Caco-2 (cell line): ENCODE measurements at regions not wholly inside any gene's neighbourhood (a gene's known extent, or its start where the extent isn't known, plus 50 kb on each side); places are given as distances from the start of the nearest gene placed in this dataset.

Experiments used
- BruUV-seq: library from RNA; stranded (reverse); fragments of 400-500 nt; replicated peaks from 2 replicates; lab custom pipeline; 2021; lab: Mats Ljungman, UMichigan
- CTCF ChIA-PET: fragments of 300-600 bp; sonication (Branson Sonifier 250); formaldehyde crosslinking; loops from one replicate; lab custom pipeline; 2022; ENCODE audit warnings: antibody characterized with exemption; lab: Charles Lee
- POLR2A ChIA-PET: fragments of 300-600 bp; sonication (Branson Sonifier 250); formaldehyde crosslinking; loops from one replicate; lab custom pipeline; 2022; ENCODE audit warnings: antibody characterized with exemption; lab: Charles Lee
- DNase-seq, 2 experiments: peaks; one replicate each; pipeline versions ENCODE4 v3.0.0 to v3.0.0-alpha.2; 2020 to 2022
- H3K27me3 ChIP-seq: replicated peaks from 2 replicates; pipeline ENCODE4 v1.6.0; 2011; ENCODE audit warnings: low read length; ENCODE audit not compliant: control insufficient read depth, insufficient read depth
- H3K36me3 ChIP-seq: 2 replicates; pipeline ENCODE4 v1.5.1; 2011; ENCODE audit warnings: low read length; ENCODE audit not compliant: control insufficient read depth, insufficient read depth
- H3K4me1 ChIP-seq: fragments of 250-450 bp; sonication (Bioruptor Pico); 2 replicates; pipeline ENCODE4 v1.5.1; 2020; ENCODE audit warnings: mild to moderate bottlenecking
- H3K4me3 ChIP-seq: 2 replicates; pipeline ENCODE4 v1.5.1; 2011; ENCODE audit warnings: low read depth, mild to moderate bottlenecking, control low read depth, low read length
- H3K9me3 ChIP-seq: fragments of 250-450 bp; sonication (Bioruptor Pico); 2 replicates; pipeline ENCODE4 v1.5.1; 2020; ENCODE audit warnings: mild to moderate bottlenecking, moderate library complexity
- H3K27ac Mint-ChIP-seq: one replicate; pipeline ENCODE4 v1.8.0; 2022; ENCODE audit warnings: mixed read lengths; ENCODE audit not compliant: unreplicated experiment
- H3K27me3 Mint-ChIP-seq: one replicate; pipeline ENCODE4 v1.8.0; 2022; ENCODE audit warnings: mixed read lengths; ENCODE audit not compliant: insufficient read depth, unreplicated experiment
- H3K36me3 Mint-ChIP-seq: one replicate; pipeline ENCODE4 v1.8.0; 2022; ENCODE audit warnings: mild to moderate bottlenecking, mixed read lengths; ENCODE audit not compliant: insufficient read depth, unreplicated experiment
- H3K4me1 Mint-ChIP-seq: one replicate; pipeline ENCODE4 v1.8.0; 2022; ENCODE audit warnings: low read depth, mixed read lengths; ENCODE audit not compliant: unreplicated experiment
- H3K4me3 Mint-ChIP-seq: one replicate; pipeline ENCODE4 v1.8.0; 2022; ENCODE audit warnings: mild to moderate bottlenecking, moderate library complexity, mixed read lengths; ENCODE audit not compliant: unreplicated experiment
- H3K9me3 Mint-ChIP-seq: one replicate; pipeline ENCODE4 v1.8.0; 2022; ENCODE audit warnings: mixed read lengths; ENCODE audit not compliant: unreplicated experiment
- intact Hi-C: fragments of 100-400 bp; cut with micrococcal nuclease; formaldehyde crosslinking; loops from one replicate; pipeline ENCODE4 v1.10.0; 2022; ENCODE audit not compliant: unreplicated experiment
- TF ChIP-seq, protein P1 (sequence below), 2 experiments: fragments of 200-600 bp in 1 of 2; IDR thresholded peaks; 1 replicate in 1 of 2; 2 replicates in 1 of 2; pipeline versions ENCODE4 v1.5.1 to v1.8.0; 2011 to 2022; ENCODE audit warnings: antibody characterized with exemption in 1 of 2, control low read depth in 1 of 2, inconsistent platforms in 1 of 2, low read depth in 1 of 2, low read length in 1 of 2, mild to moderate bottlenecking in 1 of 2, moderate library complexity in 1 of 2; ENCODE audit not compliant: insufficient read depth in 1 of 2, severe bottlenecking in 1 of 2, unreplicated experiment in 1 of 2

DNA sequence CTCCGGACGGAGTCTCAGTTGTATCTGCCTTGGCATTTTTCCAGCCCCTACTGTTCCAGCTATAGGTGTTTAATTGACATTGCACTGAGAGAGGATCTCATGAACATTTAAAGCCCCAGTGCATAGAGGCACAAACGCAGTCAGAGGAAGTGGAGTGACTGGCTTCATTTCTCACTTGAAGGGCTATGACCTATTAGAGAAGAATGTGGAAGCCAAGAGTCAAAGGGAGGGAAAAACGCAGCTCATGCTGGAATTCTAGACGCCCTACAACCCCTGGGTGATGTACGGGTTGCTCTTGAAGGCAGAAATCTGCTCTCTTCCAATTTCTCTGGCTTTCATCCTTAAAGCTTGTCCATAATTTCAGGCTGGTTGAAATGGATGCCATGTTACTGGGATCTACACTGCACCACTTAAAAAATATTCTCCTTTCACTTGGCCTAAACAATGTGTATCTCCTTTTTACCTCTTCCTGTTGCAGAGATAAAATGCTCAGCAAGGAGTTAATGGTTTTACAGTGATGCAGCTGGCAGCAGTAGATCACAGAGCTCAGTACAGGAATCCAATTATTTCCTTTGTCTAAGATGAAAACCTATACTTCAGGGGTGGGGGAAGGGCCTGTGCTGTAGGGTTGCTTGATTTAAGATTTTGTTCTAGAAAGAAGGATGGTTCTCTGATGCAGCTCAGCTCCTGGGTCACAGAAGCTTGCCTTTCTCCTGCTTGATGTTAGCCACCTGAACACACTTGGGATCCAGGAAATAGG lies 61.8 kb upstream of the MAMDC2 start:
- no peaks in the 10 kb centered on the region for H3K9me3 Mint-ChIP-seq
- Histone ChIP-seq H3K4me3 (no peak overlapping the region), H3K9me3 (no peaks in the 10 kb centered on the region), H3K4me1 (no peaks in the 10 kb centered on the region), H3K27me3 (no peaks in the 10 kb centered on the region), H3K36me3 (no peaks in the 10 kb centered on the region)
- no peaks in the 10 kb centered on the region for H3K4me1 Mint-ChIP-seq
- H3K27ac Mint-ChIP-seq = no peak overlapping the region
- H3K4me3 Mint-ChIP-seq = no peak overlapping the region
- no peaks in the 10 kb centered on the region for H3K36me3 Mint-ChIP-seq
- no TSS peak for BruUV-seq
- TF ChIP-seq, protein P1, sequence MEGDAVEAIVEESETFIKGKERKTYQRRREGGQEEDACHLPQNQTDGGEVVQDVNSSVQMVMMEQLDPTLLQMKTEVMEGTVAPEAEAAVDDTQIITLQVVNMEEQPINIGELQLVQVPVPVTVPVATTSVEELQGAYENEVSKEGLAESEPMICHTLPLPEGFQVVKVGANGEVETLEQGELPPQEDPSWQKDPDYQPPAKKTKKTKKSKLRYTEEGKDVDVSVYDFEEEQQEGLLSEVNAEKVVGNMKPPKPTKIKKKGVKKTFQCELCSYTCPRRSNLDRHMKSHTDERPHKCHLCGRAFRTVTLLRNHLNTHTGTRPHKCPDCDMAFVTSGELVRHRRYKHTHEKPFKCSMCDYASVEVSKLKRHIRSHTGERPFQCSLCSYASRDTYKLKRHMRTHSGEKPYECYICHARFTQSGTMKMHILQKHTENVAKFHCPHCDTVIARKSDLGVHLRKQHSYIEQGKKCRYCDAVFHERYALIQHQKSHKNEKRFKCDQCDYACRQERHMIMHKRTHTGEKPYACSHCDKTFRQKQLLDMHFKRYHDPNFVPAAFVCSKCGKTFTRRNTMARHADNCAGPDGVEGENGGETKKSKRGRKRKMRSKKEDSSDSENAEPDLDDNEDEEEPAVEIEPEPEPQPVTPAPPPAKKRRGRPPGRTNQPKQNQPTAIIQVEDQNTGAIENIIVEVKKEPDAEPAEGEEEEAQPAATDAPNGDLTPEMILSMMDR (IDR thresholded peaks at IDR 0.05; ENCODE audit: insufficient read depth in 1 of 2, low read depth in 1 of 2, low read length in 1 of 2, severe bottlenecking in 1 of 2, unreplicated experiment in 1 of 2) = no peak
- POLR2A ChIA-PET = no interaction called here
- intact Hi-C loops = no loop called here
- DNase-seq = no peak
- H3K27me3 Mint-ChIP-seq = no peaks in the 10 kb centered on the region
- CTCF ChIA-PET = no interaction called here

DNA sequence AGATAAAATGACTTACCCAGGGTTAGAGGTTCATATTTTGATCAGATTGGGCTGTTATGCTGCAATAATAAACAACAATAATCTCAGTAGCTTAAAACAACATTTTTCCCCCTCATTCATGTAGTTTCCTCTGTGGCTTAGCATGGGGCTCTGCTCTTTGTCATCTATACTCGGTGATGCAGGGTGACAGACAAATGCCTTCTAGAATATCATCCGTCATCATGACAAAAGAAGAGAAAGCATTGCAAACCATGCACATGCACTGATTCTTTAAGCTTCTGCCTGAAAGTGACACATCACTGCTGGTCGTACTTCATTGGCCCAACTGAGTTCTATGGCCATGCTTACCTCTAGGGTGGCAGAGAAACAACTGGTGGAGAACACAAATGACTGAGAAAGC lies 58.8 kb upstream of the MAMDC2 start:
- intact Hi-C loops = no loop called here
- H3K4me3 ChIP-seq = no peak overlapping the region
- no peaks in the 10 kb centered on the region for H3K36me3 ChIP-seq
- H3K36me3 Mint-ChIP-seq = no peaks in the 10 kb centered on the region
- no peaks in the 10 kb centered on the region for H3K27me3 ChIP-seq
- no peaks in the 10 kb centered on the region for H3K9me3 Mint-ChIP-seq
- H3K27ac Mint-ChIP-seq = no peak overlapping the region
- no peaks in the 10 kb centered on the region for H3K4me1 Mint-ChIP-seq
- no peaks in the 10 kb centered on the region for H3K27me3 Mint-ChIP-seq
- no peaks in the 10 kb centered on the region for H3K4me1 ChIP-seq
- BruUV-seq = no TSS peak
- ChIA-PET POLR2A (no interaction called here), CTCF (no interaction called here)
- TF ChIP-seq, protein P1 (IDR thresholded peaks at IDR 0.05; ENCODE audit: insufficient read depth in 1 of 2, low read depth in 1 of 2, low read length in 1 of 2, severe bottlenecking in 1 of 2, unreplicated experiment in 1 of 2) = no peak
- H3K4me3 Mint-ChIP-seq = no peak overlapping the region
- H3K9me3 ChIP-seq = no peaks in the 10 kb centered on the region
- no peak for DNase-seq

DNA sequence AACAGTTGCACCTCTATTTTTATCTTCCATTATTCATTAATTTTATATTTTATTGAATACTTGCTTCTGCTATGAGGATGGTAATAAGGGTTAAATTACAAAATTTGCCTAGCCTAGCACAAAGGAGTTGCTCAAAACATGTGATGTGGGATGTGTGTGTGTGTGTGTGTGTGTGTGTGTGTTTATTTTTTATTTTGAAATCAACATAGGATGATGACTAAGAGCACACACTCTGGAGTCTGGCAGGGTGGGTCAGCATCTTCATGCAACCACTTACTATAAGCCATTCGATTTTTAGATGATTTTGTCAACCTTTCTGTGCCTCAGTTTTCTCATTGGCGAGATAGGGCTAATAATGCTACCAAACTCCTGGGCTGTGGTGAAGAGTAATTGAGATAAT lies 57.7 kb upstream of the MAMDC2 start:
- no peaks in the 10 kb centered on the region for H3K4me1 Mint-ChIP-seq
- intact Hi-C loops = no loop called here
- Histone ChIP-seq H3K27me3 (no peaks in the 10 kb centered on the region), H3K9me3 (no peaks in the 10 kb centered on the region), H3K4me3 (no peak overlapping the region), H3K4me1 (no peaks in the 10 kb centered on the region), H3K36me3 (no peaks in the 10 kb centered on the region)
- BruUV-seq = no TSS peak
- no peaks in the 10 kb centered on the region for H3K9me3 Mint-ChIP-seq
- H3K27ac Mint-ChIP-seq = no peak overlapping the region
- CTCF ChIA-PET = no interaction called here
- H3K4me3 Mint-ChIP-seq = no peak overlapping the region
- TF ChIP-seq, protein P1 (IDR thresholded peaks at IDR 0.05; ENCODE audit: insufficient read depth in 1 of 2, low read depth in 1 of 2, low read length in 1 of 2, severe bottlenecking in 1 of 2, unreplicated experiment in 1 of 2) = no peak
- H3K36me3 Mint-ChIP-seq = no peaks in the 10 kb centered on the region
- no peak for DNase-seq
- POLR2A ChIA-PET = no interaction called here
- H3K27me3 Mint-ChIP-seq = no peaks in the 10 kb centered on the region
